ENCODE measurements at regions not wholly inside any gene's neighbourhood (a gene's known extent, or its start where the extent isn't known, plus 50 kb on each side); places are given as distances from the start of the nearest gene placed in this dataset.

- TF ChIP-seq POLR2A (IDR thresholded peaks at IDR 0.05) (no peak), CTCF (IDR thresholded peaks at IDR 0.05) (no peak)
Measured at GRCh38 chr14:104439625-104440024, 139.9 kb upstream of the C14orf180 start.
